SIG-M5 treated with dmso at 0.1 percent for 504 hours (cell line): ENCODE measurements at regions not wholly inside any gene's neighbourhood (a gene's known extent, or its start where the extent isn't known, plus 50 kb on each side); places are given as distances from the start of the nearest gene placed in this dataset.

Source experiments
- DNase-seq: peaks from one replicate; lab custom pipeline; 2025; ENCODE audit not compliant: unreplicated experiment; lab: John Stamatoyannopoulos, UW

DNA sequence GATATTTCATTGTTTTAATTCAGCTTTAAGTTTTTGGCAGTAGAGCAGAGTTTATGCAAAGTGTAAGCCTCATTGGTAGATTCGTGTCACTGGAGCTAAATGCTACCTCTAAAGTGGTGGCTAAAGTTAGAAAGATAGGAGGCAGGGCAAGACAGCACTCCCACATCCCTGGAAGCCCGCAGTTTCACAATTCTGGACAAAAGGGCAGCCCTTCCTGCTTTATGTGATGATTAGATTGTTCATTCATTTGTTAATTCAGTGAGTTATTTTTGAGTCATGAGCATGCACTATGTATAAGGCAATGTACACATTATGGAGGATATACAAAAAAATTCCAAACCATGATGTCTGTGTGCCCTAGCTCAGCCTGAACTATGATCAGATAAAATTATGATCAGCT, 52.1 kb upstream of the EIF3M start:
- no peak for DNase-seq

GRCh38 chr11:32529994-32530588, 53.5 kb upstream of the EIF3M start:
- DNase-seq, result peak; percentile 12

DNA sequence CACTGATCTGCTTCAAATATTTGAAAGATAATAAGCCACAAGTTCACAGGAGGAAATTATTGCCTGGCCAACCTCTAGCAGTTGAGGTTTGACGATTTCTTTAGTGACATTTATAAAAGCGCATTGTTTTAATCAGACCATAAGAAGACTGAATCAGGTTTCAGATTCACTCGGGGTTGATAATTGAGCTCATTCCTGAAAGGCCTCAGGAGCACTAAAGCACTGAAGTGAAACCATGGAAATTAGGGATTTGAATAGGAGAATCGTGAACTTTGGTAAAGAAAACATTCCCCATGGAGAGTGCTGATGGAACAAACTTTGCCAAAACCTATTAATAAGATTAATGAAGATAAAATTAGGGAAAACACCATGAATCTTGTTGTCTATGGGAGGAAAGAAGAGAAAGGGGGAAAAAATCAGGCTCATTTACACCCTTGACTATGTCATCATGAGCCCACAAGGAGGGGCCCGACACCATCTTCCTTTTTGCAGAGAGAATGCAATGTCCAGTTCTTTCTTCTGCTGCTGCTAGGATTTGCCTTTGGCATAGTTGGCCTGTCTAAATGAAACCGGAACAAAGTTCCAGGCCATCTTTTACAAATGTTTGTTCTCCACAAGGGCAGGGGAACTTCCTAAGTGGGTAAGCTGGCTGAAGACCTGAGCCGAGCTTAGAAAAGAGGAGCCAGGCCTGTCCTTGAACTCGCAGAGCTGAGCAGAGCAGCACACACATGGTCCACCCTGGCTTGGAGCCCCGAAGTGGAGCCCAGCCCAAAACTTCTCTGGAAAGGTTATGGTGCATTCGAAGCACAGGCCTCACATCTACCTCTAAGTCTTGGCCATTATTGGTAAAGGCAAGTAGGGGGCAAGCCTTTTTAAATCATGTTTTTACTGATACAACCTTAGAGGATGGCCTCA, 56.1 kb upstream of the EIF3M start:
- no peak for DNase-seq

- no peak for DNase-seq
Measured at GRCh38 chr11:32526760-32527159, 56.9 kb upstream of the EIF3M start.

DNA sequence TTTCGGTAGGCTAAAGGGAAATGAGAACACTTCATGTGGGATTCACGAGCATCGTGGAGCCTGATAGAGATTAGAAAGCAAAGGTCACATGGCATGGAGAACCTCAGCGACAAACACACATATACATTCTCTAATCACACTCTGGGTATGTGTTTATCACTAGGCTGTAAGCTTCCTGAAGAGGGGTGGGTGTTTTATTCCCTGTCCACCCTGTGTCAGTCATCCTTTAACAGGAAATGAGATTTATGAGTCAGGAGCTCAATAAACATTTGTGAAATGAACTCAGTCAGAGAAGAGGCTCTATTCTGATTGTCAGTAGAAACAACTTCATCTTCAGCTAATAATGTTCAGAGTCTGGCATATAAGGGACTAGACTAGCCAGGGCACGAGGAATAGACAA, 71.7 kb upstream of the EIF3M start:
- DNase-seq, result no peak

DNA sequence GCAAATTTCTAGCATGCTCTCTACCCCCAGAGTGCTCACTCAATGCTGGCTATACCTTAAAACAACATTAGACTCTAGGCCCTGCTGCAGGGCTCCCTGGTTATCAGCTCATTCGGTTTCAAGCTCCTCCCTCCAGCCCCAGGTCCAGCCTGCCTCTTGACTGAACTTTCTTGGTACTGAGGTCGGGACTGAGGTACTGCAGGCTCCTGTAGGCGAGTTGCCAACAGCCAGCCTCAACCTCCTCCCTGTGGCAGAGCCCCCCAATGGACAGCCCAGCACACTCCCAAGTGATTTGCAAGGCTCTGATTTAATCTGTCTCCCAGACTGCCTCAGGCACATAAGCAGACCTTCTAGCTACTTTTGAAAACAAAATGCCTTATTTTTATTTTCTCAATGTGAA, 73.6 kb upstream of the EIF3M start:
- no peak for DNase-seq

DNA sequence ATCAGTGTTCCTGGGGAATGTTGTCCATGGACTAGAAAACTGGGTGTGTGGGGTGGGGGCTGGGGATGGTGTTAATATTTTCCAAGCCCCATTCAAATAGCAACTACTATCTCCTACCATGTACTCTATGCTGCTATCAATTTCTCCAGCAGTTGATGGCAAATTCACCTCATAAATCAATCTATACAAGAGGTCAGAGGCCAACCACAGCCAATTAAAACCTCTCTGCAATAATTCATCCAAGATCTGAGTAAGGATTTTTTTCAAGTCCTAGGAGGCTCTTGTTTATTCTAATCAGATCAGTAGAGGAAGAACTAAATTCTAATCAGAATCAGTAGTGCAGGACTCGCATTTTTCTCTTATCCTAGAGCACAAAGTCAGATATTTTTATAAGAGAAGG, 73.4 kb upstream of the WT1 start:
- DNase-seq, result no peak

- DNase-seq, result no peak
Measured at GRCh38 chr11:32500001-32500400, 64.7 kb upstream of the WT1 start.

DNA sequence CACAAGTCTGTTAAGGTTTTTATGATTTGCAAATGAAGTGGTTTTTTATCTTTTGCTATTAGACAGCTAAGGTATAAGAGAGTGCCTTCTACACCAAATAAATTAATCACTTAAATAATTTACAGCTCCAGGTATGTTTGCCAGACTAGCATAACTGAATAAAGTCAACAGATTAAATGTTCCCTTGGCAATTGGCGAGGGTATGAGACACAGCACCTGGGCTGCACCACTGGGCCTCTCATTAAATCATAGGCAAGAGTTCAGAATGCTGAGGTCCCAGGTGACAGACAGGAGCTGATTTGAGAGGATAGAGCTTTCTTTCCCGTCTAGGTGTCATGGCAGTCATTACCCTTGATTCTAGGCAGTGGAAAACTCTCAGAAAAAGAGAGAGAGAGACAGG, 62.6 kb upstream of the WT1 start:
- no peak for DNase-seq

GRCh38 chr11:32494629-32495028, 59.3 kb upstream of the WT1 start:
- no peak for DNase-seq

DNA sequence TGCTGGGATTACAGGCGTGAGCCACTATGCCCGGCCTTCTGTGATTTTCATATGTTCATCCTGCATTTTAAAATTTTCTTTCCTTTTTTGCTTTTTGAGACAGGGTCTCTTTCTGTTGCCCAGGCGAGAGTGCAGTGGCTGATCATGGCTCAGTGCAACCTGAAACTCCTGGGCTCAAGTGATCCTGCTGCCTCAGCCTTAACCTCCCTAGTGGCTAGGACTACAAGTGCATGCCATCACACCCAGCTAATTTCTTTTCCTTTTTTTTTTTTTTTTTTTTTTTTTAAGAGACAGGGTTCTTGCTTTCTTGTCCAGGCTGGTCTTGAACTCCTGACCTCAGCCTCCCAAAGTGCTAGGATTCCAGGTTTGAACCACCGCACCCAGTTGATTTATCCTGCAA, 54.1 kb upstream of the WT1 start:
- no peak for DNase-seq

- no peak for DNase-seq
Measured at GRCh38 chr11:32487270-32487669, 51.9 kb upstream of the WT1 start.

GRCh38 chr11:32485733-32486132, 50.4 kb upstream of the WT1 start:
- no peak for DNase-seq
